ENCODE measurements at regions not wholly inside any gene's neighbourhood (a gene's known extent, or its start where the extent isn't known, plus 50 kb on each side); places are given as distances from the start of the nearest gene placed in this dataset.

DNA sequence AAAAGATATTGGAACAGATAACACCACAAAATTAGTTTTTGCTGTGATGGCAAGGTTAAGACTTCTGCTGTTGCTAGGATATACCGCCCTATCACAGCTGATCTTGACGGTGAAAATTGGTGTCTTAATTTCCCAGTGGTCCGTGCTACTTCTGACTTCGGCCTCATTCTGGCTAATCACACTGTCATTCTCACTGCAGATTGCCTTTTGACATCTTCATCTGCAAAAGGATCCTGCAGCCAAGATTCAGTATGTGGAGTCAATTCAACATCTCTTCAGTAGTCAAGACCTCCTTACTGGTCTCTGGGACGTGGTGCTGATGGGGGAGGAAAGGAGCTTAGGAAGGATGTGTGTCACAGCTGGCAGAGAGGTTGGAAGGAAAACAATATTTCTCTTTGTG, 438.6 kb downstream of the WDR72 start:
- TF ChIP-seq, protein P1, sequence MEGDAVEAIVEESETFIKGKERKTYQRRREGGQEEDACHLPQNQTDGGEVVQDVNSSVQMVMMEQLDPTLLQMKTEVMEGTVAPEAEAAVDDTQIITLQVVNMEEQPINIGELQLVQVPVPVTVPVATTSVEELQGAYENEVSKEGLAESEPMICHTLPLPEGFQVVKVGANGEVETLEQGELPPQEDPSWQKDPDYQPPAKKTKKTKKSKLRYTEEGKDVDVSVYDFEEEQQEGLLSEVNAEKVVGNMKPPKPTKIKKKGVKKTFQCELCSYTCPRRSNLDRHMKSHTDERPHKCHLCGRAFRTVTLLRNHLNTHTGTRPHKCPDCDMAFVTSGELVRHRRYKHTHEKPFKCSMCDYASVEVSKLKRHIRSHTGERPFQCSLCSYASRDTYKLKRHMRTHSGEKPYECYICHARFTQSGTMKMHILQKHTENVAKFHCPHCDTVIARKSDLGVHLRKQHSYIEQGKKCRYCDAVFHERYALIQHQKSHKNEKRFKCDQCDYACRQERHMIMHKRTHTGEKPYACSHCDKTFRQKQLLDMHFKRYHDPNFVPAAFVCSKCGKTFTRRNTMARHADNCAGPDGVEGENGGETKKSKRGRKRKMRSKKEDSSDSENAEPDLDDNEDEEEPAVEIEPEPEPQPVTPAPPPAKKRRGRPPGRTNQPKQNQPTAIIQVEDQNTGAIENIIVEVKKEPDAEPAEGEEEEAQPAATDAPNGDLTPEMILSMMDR (IDR thresholded peaks at IDR 0.05; ENCODE audit: low read length, missing control alignments): no peak
- no peak overlapping the region for H3K4me3 ChIP-seq (replicated peaks; ENCODE audit: low read depth, low read length)
- DNase-seq (ENCODE audit: low read depth): no peak

DNA sequence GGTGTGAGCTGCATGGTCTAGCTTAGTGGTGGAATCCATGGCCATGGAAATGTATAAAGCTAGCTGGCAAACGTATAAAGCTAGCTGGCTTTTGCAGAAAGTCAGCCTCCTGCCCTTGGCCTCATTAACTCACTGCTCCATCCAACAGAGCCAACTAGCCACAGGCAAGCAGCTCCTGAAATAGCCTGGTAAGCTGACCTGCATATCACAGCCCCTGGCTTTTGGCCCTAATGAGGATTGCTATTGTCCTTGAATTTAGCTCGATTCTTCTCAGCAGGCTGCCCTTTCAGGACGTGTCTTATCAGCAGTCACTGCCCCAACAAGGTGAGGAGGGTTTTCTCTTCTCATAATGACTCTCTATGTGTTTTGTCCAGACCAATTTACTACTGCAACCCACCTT, 446.8 kb downstream of the WDR72 start:
- TF ChIP-seq, protein P1 (IDR thresholded peaks at IDR 0.05; ENCODE audit: low read length, missing control alignments): no peak
- H3K4me3 ChIP-seq (replicated peaks; ENCODE audit: low read depth, low read length): no peak overlapping the region
- DNase-seq (ENCODE audit: low read depth): no peak

DNA sequence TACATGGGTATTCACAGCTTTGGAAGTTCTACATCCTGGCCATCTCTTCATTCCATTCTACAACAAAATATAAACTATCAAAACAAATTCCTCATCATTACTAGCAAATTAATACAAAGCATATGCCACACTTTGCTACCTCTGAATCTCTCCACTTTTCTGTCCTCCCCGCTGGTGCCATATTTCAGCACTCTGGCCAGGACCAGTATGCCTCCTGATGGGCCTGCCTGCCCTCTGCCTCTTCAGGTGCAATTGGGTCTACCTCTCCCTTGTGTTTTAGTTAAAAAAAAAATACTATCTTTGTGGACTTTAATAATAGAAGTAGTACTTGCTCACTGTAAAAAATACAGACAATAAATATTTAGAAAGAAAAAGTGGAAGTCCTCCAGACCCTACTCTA, 448.8 kb downstream of the WDR72 start:
- TF ChIP-seq, protein P1 (IDR thresholded peaks at IDR 0.05; ENCODE audit: low read length, missing control alignments): no peak
- H3K4me3 ChIP-seq (replicated peaks; ENCODE audit: low read depth, low read length): no peak overlapping the region
- DNase-seq (ENCODE audit: low read depth): no peak

DNA sequence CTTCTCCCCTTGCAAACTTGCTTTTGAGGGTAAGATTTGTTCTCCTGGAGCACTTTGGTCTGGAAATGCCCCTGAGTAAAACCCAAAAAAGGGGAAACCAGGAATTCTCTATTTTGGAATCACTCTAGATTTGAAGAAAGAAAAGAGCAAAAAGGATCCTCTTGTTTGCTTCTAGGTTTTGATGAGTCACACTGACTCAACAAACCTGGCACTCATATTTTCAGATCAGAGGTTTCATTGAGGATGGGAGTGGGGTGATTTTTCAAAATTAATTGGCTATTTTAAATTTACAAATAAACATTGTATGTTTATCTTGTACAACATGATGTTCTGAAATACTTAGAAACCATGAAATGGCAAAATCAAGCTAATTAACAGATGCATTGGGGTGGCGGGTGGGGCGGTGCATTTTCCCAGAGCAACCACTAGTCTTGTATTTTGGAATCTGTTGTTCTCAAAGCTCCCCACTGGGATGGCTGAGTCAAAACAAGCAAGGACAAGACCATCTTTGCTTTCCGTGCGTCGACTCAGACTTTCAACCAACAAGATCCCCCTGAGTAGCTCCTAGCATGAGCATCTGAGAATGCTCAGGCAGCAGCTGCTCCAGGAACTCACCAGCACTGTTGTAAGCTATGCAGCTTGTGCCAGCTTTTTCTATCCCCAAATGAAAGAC, 451.4 kb downstream of the WDR72 start:
- TF ChIP-seq, protein P1 (IDR thresholded peaks at IDR 0.05; ENCODE audit: low read length, missing control alignments): no peak
- no peak overlapping the region for H3K4me3 ChIP-seq (replicated peaks; ENCODE audit: low read depth, low read length)
- DNase-seq (ENCODE audit: low read depth): no peak

DNA sequence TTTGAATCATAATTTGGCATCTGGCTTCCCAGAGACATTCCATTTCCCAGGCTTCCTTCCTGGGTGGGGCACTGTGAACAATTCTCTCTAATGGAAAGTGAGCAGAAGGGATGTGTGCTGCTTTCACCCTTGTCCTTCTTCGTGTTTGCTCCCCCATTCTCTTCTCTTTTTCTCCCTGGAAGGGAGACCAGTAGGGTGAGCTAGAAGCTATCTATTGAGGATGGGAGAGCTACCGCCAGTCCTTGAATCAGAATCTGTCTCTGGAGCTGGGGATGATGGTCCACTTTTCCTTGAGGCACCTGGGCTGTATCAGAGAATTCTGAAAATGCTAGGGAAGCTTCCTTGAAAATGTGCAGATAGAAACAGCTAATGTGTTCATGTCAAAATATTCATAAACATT, 453.9 kb downstream of the WDR72 start:
- TF ChIP-seq, protein P1 (IDR thresholded peaks at IDR 0.05; ENCODE audit: low read length, missing control alignments): no peak
- H3K4me3 ChIP-seq (replicated peaks; ENCODE audit: low read depth, low read length): no peak overlapping the region
- DNase-seq (ENCODE audit: low read depth): no peak

DNA sequence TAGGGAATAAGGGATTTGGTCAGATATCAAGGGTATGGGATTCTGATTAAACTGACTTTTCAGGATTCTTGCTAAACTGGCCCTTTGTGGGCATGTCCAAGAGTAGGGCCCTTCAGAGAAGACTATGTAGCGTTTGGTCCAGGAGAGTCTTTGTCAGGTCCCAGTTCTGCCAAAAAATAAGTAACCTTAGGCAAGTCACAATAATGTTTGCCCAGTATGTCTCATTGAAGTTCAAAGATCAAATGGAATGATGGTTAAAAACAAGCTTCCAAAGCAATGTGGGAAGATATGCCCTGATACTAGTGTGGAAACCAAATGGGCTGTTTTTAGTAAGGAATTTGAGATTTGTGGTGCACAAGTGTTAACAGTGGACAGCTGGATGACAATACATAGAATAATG, 454.4 kb downstream of the WDR72 start:
- TF ChIP-seq, protein P1 (IDR thresholded peaks at IDR 0.05; ENCODE audit: low read length, missing control alignments): no peak
- no peak overlapping the region for H3K4me3 ChIP-seq (replicated peaks; ENCODE audit: low read depth, low read length)
- DNase-seq (ENCODE audit: low read depth): no peak

DNA sequence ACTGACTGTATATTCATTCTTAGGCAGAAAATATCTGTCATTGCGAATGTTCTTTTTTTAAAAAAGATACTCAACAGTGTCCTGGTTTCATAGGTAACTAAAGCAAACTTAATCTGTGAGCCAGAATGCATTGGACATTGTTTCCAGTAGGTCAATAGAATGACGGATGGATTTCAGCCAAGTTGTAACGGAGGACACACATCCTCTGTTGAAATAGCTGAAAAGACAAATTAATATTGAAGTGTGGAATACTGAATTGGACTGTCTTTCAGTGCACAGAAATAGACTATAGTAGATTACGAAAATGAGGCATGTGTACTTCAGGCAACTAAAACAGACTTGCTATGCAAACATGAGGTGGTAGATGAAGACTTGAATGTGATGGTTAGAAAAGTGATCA, 461.6 kb downstream of the WDR72 start:
- TF ChIP-seq, protein P1 (IDR thresholded peaks at IDR 0.05; ENCODE audit: low read length, missing control alignments): no peak
- no peak for DNase-seq (ENCODE audit: low read depth)
- H3K4me3 ChIP-seq (replicated peaks; ENCODE audit: low read depth, low read length): no peak overlapping the region

Measured in fibroblast of pulmonary artery (primary cell).